ENCODE measurements at regions not wholly inside any gene's neighbourhood (a gene's known extent, or its start where the extent isn't known, plus 50 kb on each side); places are given as distances from the start of the nearest gene placed in this dataset.

DNA sequence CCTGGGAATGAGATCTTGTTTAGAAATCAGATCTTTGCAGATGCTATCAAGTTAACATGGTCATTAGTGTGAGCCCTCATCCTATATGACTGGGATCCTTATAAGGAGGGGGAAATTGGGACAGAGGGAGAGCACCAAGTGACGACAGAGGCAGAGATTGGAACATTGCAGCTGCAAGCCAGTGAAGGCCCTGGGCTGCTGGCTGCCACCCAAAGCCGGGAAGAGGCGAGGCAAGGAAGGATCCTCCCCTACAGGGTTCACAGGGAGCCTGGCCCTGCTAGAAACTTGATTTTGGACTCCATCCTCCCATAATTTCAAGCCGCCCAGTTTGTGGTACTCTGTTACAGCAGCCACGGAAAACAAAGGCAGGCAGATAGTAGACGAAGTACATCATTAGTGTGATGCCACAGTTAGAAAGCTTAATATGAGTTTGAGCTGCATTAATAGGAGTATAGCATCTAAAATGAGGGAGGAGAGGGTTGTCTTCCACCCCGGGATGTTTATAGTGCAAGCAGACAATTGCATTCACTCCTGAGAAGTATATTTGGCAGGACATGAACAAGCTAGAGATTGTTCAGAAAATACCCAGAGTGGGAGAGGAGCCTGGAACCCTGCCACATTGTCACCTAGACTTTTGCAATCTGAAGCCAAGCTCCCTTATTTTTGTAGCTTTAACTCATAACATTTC lies 56.8 kb upstream of the CLMP start:
- Histone ChIP-seq H3K36me3 (no peaks in the 10 kb centered on the region), H3K4me3 (no peak overlapping the region), H3K4me1 (no peaks in the 10 kb centered on the region), H3K27me3 (peaks cover 0 to 12% of the 10 kb centered on the region in 2 donors), H3K27ac (no peak overlapping the region), H3K9me3 (no peaks in the 10 kb centered on the region)
- peak in 1 of 2 donors; percentile 34 for DNase-seq
- intact Hi-C loops (cut with DNase I; ENCODE audit: low total_unique reads) = no loop called here
- TF ChIP-seq CTCF (IDR thresholded peaks at IDR 0.05) = no peak

GRCh38 chr11:123250892-123251656 lies 56.0 kb upstream of the CLMP start:
- H3K27ac ChIP-seq = no peak overlapping the region
- intact Hi-C loops (cut with DNase I; ENCODE audit: low total_unique reads) = no loop called here
- no peak for TF ChIP-seq CTCF (IDR thresholded peaks at IDR 0.05)
- H3K4me3 ChIP-seq = no peak overlapping the region
- no peaks in the 10 kb centered on the region for H3K36me3 ChIP-seq
- no peaks in the 10 kb centered on the region for H3K4me1 ChIP-seq
- H3K9me3 ChIP-seq = no peaks in the 10 kb centered on the region
- no peak for DNase-seq
- H3K27me3 ChIP-seq = peaks cover 0 to 11% of the 10 kb centered on the region in 2 donors

- Histone ChIP-seq H3K9me3 (no peaks in the 10 kb centered on the region), H3K27ac (no peak overlapping the region), H3K4me3 (no peak overlapping the region), H3K27me3 (peaks cover 0 to 6% of the 10 kb centered on the region in 2 donors), H3K4me1 (no peaks in the 10 kb centered on the region), H3K36me3 (no peaks in the 10 kb centered on the region)
- intact Hi-C loops (cut with DNase I; ENCODE audit: low total_unique reads) = loop anchor here (5.0 kb wide), 1 partner anchor 147 kb away; no protein-coding TSS in a partner anchor
- DNase-seq = no peak
- TF ChIP-seq CTCF (IDR thresholded peaks at IDR 0.05) = no peak
Observed at GRCh38 chr11:123249354-123249753, 54.3 kb upstream of the CLMP start.

- intact Hi-C loops (cut with DNase I; ENCODE audit: low total_unique reads) = loop anchor here (5.0 kb wide), 1 partner anchor 146 kb away; no protein-coding TSS in a partner anchor
Observed at GRCh38 chr11:123247813-123248379, 52.8 kb upstream of the CLMP start.

GRCh38 chr11:123247496-123247799 lies 52.4 kb upstream of the CLMP start:
- intact Hi-C loops (cut with DNase I; ENCODE audit: low total_unique reads) = loop anchor here (5.0 kb wide), 1 partner anchor 145 kb away; no protein-coding TSS in a partner anchor
- no peaks in the 10 kb centered on the region for H3K36me3 ChIP-seq
- H3K4me1 ChIP-seq = no peaks in the 10 kb centered on the region
- no peak for TF ChIP-seq CTCF (IDR thresholded peaks at IDR 0.05)
- H3K9me3 ChIP-seq = no peaks in the 10 kb centered on the region
- H3K4me3 ChIP-seq = no peak overlapping the region
- no peak overlapping the region for H3K27ac ChIP-seq
- H3K27me3 ChIP-seq = peaks cover 0 to 6% of the 10 kb centered on the region in 2 donors
- no peak for DNase-seq

More at GRCh38 chr11:123247813-123248379, 52.8 kb upstream of the CLMP start:
- no peak overlapping the region for H3K27ac ChIP-seq
- TF ChIP-seq CTCF (IDR thresholded peaks at IDR 0.05) = no peak
- no peak overlapping the region for H3K4me3 ChIP-seq
- H3K36me3 ChIP-seq = no peaks in the 10 kb centered on the region
- H3K4me1 ChIP-seq = no peaks in the 10 kb centered on the region
- no peaks in the 10 kb centered on the region for H3K9me3 ChIP-seq
- no peak for DNase-seq
- peaks cover 0 to 6% of the 10 kb centered on the region in 2 donors for H3K27me3 ChIP-seq
